GM12878 (cell line): ENCODE measurements at regions not wholly inside any gene's neighbourhood (a gene's known extent, or its start where the extent isn't known, plus 50 kb on each side); places are given as distances from the start of the nearest gene placed in this dataset.

Experiments used
- ATAC-seq: fragments of 200-7000 bp; cut with Tn5 transposase; 3 replicates; pipeline ENCODE4 v1.9.1; 2020; ENCODE audit warnings: mild to moderate bottlenecking, moderate library complexity
- BruUV-seq: library from RNA; stranded (reverse); fragments of 400-500 nt; replicated peaks from 2 replicates; lab custom pipeline; 2021; lab: Mats Ljungman, UMichigan
- CTCF ChIA-PET: fragments of 300-600 bp; sonication (Branson Sonifier 250); formaldehyde crosslinking; extraction: SDS; loops from one replicate; lab custom pipeline; 2021; ENCODE audit warnings: inconsistent platforms; lab: Yijun Ruan, JAX
- POLR2A ChIA-PET: fragments of 350-600 bp; formaldehyde crosslinking; extraction: SDS; loops from one replicate; lab custom pipeline; 2021; ENCODE audit warnings: inconsistent platforms; lab: Charles Lee
- RAD21 ChIA-PET: fragments of 300-600 bp; sonication (Branson Sonifier 250); formaldehyde crosslinking; loops from one replicate; lab custom pipeline; 2023; ENCODE audit warnings: antibody characterized with exemption; ENCODE audit not compliant: unreplicated experiment; lab: Charles Lee
- SMC1A ChIA-PET: fragments of 300-600 bp; sonication (Branson Sonifier 250); formaldehyde crosslinking; loops from one replicate; lab custom pipeline; 2023; ENCODE audit not compliant: unreplicated experiment, uncharacterized antibody; lab: Charles Lee
- DNase-seq: peaks from one replicate; pipeline ENCODE4 v3.0.0-alpha.2; 2011; ENCODE audit warnings: low read depth, low spot score
- FAIRE-seq: peaks from 3 replicates; lab custom pipeline; 2011; peaks lifted over from hg19 to GRCh38; lab: Jason Lieb, UNC
- H2AFZ ChIP-seq: 2 replicates; pipeline ENCODE4 v1.6.0; 2011; ENCODE audit warnings: low read depth, low read length, control low read depth; ENCODE audit not compliant: control insufficient read depth
- H3K27ac ChIP-seq: 2 replicates; pipeline ENCODE4 v1.5.1; 2011; ENCODE audit warnings: control low read depth; ENCODE audit not compliant: control insufficient read depth, insufficient read depth
- H3K27me3 ChIP-seq, 2 experiments: replicated peaks in 1 of 2; 2 replicates each; pipeline versions ENCODE4 v1.6.0 to v1.6.1; 2011; ENCODE audit warnings: low read length in 1 of 2; ENCODE audit not compliant: control insufficient read depth in 2 of 2, insufficient read depth in 2 of 2
- H3K36me3 ChIP-seq, 2 experiments: 2 replicates each; pipeline ENCODE4 v1.5.1; 2011; ENCODE audit warnings: low read length in 1 of 2; ENCODE audit not compliant: control insufficient read depth in 2 of 2, insufficient read depth in 2 of 2
- H3K4me1 ChIP-seq: 2 replicates; pipeline ENCODE4 v1.6.1; 2011; ENCODE audit warnings: mild to moderate bottlenecking, low read length, moderate library complexity, mixed read lengths; ENCODE audit not compliant: control insufficient read depth, insufficient read depth
- H3K4me2 ChIP-seq: 2 replicates; pipeline ENCODE4 v1.6.0; 2011; ENCODE audit warnings: control low read depth; ENCODE audit not compliant: control insufficient read depth, insufficient read depth
- H3K4me3 ChIP-seq: fragments of 200-600 bp; sonication (generic); 2 replicates; pipeline ENCODE4 v1.5.1; 2016
- H3K79me2 ChIP-seq: 2 replicates; pipeline ENCODE4 v1.6.0; 2011; ENCODE audit warnings: low read length; ENCODE audit not compliant: control insufficient read depth, insufficient read depth
- H3K9ac ChIP-seq: 2 replicates; pipeline ENCODE4 v1.8.0; 2011; ENCODE audit warnings: low read length, control low read depth, mixed read lengths; ENCODE audit not compliant: control insufficient read depth, insufficient read depth
- H3K9me3 ChIP-seq: replicated peaks from 3 replicates; pipeline ENCODE4 v1.5.1; 2011; ENCODE audit warnings: mild to moderate bottlenecking, low read length; ENCODE audit not compliant: control insufficient read depth, insufficient read depth
- H4K20me1 ChIP-seq: 2 replicates; pipeline ENCODE4 v1.6.0; 2011; ENCODE audit not compliant: control insufficient read depth, insufficient read depth
- BHLHE40 ChIP-seq, 2 experiments: fragments of 450-650 bp in 1 of 2; IDR thresholded peaks; 2 replicates each; pipeline ENCODE4 v1.6.1; 2011 to 2017; ENCODE audit warnings: low read depth in 2 of 2, borderline replicate concordance in 1 of 2, improper control_type of control experiment in 1 of 2, low read length in 1 of 2, mild to moderate bottlenecking in 1 of 2
- ETV6 ChIP-seq, 2 experiments: fragments of 450-650 bp in 1 of 2; IDR thresholded peaks in 1 of 2; conservative IDR thresholded peaks in 1 of 2; 2 replicates each; pipeline ENCODE4 v1.6.1; 2014; ENCODE audit warnings: antibody characterized with exemption in 1 of 2, borderline replicate concordance in 1 of 2, low read depth in 1 of 2, mild to moderate bottlenecking in 1 of 2, moderate library complexity in 1 of 2
- IRF4 ChIP-seq: IDR thresholded peaks from 2 replicates; pipeline ENCODE4 v1.6.1; 2011; ENCODE audit warnings: low read depth, low read length
- JUNB ChIP-seq: IDR thresholded peaks from 2 replicates; pipeline ENCODE4 v1.6.1; 2016; ENCODE audit warnings: antibody characterized with exemption, mild to moderate bottlenecking
- MTA3 ChIP-seq: IDR thresholded peaks from 2 replicates; pipeline ENCODE4 v1.6.1; 2012; ENCODE audit warnings: low read length, inconsistent platforms, borderline replicate concordance
- RB1 ChIP-seq: fragments of 450-650 bp; formaldehyde crosslinking; IDR thresholded peaks from 2 replicates; pipeline ENCODE4 v1.6.1; 2017; ENCODE audit warnings: mild to moderate bottlenecking, borderline replicate concordance
- WGBS: methylation state at CpG from one replicate; pipeline ENCODE4 v1.1.6; 2016; ENCODE audit warnings: low lambda C conversion rate; ENCODE audit not compliant: insufficient replicate concordance, insufficient coverage; ENCODE audit errors: missing lambda C conversion rate; 5-methylcytosine and 5-hydroxymethylcytosine counted together
- in situ Hi-C: fragments of 300-500 bp; cut with MboI; formaldehyde crosslinking; loops from 9 replicates; pipeline ENCODE4 v1.14.3; 2018; ENCODE audit warnings: mixed read lengths
- intact Hi-C: fragments of 100-400 bp; cut with micrococcal nuclease; formaldehyde crosslinking; loops from one replicate; pipeline ENCODE4 v1.14.2; 2022; ENCODE audit not compliant: unreplicated experiment
- TF ChIP-seq, protein P1 (sequence below): fragments of 450-650 bp; formaldehyde crosslinking; IDR thresholded peaks from 2 replicates; pipeline ENCODE4 v1.4.0; 2020; ENCODE audit warnings: mild to moderate bottlenecking, moderate library complexity
- TF ChIP-seq, protein P2 (sequence below): IDR thresholded peaks from 2 replicates; pipeline ENCODE4 v1.6.1; 2012; ENCODE audit warnings: mild to moderate bottlenecking, low read depth, low read length
- TF ChIP-seq, protein P3 (sequence below): fragments of 450-650 bp; IDR thresholded peaks from 2 replicates; pipeline ENCODE4 v1.6.1; 2017; ENCODE audit warnings: antibody characterized with exemption, mild to moderate bottlenecking, moderate library complexity
- TF ChIP-seq, protein P4 (sequence below): fragments of 150-350 bp; IDR thresholded peaks from 2 replicates; pipeline ENCODE4 v1.6.1; 2014; ENCODE audit warnings: mild to moderate bottlenecking, low read depth, low read length

DNA sequence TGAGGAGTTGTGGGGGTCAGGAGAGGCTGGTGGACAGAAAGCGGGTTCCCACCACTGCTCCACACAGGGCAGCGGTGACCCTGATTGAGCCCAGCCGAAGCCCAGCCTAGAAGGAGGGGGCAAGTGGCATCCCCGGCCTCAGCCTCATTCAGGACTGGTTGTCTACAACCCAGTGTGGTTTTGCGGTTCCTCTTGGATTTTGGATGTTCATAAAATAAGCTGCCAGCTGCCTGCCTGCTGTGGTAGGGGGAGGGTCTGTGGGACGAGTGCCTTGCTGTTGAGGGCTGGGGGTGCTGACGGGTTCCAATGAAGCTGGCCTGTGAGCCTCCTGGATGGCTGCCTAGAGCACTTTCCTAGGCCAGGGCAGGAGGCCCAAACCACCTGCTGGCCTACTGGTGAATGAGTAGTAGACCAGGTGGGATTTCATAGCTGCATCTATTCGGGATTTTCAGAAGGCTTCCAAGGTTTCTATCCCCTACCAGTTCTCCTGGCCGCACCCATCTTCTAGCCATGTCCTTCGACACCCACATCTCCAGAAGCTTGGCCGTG lies 102.4 kb downstream of the NDFIP1 start (continued):
- TF ChIP-seq, protein P1, sequence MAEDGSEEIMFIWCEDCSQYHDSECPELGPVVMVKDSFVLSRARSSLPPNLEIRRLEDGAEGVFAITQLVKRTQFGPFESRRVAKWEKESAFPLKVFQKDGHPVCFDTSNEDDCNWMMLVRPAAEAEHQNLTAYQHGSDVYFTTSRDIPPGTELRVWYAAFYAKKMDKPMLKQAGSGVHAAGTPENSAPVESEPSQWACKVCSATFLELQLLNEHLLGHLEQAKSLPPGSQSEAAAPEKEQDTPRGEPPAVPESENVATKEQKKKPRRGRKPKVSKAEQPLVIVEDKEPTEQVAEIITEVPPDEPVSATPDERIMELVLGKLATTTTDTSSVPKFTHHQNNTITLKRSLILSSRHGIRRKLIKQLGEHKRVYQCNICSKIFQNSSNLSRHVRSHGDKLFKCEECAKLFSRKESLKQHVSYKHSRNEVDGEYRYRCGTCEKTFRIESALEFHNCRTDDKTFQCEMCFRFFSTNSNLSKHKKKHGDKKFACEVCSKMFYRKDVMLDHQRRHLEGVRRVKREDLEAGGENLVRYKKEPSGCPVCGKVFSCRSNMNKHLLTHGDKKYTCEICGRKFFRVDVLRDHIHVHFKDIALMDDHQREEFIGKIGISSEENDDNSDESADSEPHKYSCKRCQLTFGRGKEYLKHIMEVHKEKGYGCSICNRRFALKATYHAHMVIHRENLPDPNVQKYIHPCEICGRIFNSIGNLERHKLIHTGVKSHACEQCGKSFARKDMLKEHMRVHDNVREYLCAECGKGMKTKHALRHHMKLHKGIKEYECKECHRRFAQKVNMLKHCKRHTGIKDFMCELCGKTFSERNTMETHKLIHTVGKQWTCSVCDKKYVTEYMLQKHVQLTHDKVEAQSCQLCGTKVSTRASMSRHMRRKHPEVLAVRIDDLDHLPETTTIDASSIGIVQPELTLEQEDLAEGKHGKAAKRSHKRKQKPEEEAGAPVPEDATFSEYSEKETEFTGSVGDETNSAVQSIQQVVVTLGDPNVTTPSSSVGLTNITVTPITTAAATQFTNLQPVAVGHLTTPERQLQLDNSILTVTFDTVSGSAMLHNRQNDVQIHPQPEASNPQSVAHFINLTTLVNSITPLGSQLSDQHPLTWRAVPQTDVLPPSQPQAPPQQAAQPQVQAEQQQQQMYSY (CRISPR knock-in tag) = no peak

DNA sequence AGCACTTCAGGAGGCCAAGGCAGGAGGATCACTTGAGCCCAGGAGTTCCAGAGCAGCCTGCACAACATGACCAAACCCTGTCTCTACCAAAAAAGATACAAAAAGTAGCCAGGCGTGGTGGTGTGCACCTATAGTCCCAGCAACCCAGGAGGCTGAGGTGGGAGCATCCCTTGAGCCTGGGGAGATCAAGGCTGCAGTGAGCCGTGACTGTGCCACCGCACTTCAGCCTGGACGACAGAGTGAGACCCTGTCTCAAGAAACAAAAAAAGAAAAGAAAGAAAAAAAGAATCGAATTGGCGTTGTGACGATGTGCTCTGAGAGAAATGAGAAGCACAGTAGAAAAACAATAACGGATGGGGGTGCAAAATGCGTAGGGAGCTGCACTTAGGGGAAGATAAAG lies 101.4 kb downstream of the NDFIP1 start:
- ChIA-PET CTCF (no interaction called here), SMC1A (no interaction called here), POLR2A (interaction anchor here (0.6 kb wide), 1 partner anchor 9 kb away, joined by 3 read pairs; no protein-coding TSS in a partner anchor), RAD21 (no interaction called here)
- 54% methylated on average over 9 of the region's 9 CpGs for WGBS
- H4K20me1 ChIP-seq = no peaks in the 10 kb centered on the region
- H3K27ac ChIP-seq = no peak overlapping the region
- intact Hi-C loops = no loop called here
- H3K9me3 ChIP-seq = no peaks in the 10 kb centered on the region
- H3K4me3 ChIP-seq = no peak overlapping the region
- FAIRE-seq (no peak), DNase-seq (no peak), ATAC-seq (no peak)
- no peaks in the 10 kb centered on the region for H3K4me1 ChIP-seq
- no peak overlapping the region for H2AFZ ChIP-seq
- no peak overlapping the region for H3K9ac ChIP-seq
- in situ Hi-C loops = no loop called here
- H3K27me3 ChIP-seq = no peaks in the 10 kb centered on the region; a peak in 1 of 4 replicates
- no peaks in the 10 kb centered on the region for H3K79me2 ChIP-seq
- H3K4me2 ChIP-seq = no peak overlapping the region
- no peaks in the 10 kb centered on the region for H3K36me3 ChIP-seq
- BruUV-seq = no TSS peak
- no peak for TF ChIP-seq IRF4
- TF ChIP-seq, protein P2, sequence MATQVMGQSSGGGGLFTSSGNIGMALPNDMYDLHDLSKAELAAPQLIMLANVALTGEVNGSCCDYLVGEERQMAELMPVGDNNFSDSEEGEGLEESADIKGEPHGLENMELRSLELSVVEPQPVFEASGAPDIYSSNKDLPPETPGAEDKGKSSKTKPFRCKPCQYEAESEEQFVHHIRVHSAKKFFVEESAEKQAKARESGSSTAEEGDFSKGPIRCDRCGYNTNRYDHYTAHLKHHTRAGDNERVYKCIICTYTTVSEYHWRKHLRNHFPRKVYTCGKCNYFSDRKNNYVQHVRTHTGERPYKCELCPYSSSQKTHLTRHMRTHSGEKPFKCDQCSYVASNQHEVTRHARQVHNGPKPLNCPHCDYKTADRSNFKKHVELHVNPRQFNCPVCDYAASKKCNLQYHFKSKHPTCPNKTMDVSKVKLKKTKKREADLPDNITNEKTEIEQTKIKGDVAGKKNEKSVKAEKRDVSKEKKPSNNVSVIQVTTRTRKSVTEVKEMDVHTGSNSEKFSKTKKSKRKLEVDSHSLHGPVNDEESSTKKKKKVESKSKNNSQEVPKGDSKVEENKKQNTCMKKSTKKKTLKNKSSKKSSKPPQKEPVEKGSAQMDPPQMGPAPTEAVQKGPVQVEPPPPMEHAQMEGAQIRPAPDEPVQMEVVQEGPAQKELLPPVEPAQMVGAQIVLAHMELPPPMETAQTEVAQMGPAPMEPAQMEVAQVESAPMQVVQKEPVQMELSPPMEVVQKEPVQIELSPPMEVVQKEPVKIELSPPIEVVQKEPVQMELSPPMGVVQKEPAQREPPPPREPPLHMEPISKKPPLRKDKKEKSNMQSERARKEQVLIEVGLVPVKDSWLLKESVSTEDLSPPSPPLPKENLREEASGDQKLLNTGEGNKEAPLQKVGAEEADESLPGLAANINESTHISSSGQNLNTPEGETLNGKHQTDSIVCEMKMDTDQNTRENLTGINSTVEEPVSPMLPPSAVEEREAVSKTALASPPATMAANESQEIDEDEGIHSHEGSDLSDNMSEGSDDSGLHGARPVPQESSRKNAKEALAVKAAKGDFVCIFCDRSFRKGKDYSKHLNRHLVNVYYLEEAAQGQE = no peak
- no peak for TF ChIP-seq BHLHE40 (IDR thresholded peaks at IDR 0.05; ENCODE audit: borderline replicate concordance in 1 of 2, low read depth in 2 of 2, low read length in 1 of 2)
- TF ChIP-seq RB1 = no peak
- TF ChIP-seq, protein P3, sequence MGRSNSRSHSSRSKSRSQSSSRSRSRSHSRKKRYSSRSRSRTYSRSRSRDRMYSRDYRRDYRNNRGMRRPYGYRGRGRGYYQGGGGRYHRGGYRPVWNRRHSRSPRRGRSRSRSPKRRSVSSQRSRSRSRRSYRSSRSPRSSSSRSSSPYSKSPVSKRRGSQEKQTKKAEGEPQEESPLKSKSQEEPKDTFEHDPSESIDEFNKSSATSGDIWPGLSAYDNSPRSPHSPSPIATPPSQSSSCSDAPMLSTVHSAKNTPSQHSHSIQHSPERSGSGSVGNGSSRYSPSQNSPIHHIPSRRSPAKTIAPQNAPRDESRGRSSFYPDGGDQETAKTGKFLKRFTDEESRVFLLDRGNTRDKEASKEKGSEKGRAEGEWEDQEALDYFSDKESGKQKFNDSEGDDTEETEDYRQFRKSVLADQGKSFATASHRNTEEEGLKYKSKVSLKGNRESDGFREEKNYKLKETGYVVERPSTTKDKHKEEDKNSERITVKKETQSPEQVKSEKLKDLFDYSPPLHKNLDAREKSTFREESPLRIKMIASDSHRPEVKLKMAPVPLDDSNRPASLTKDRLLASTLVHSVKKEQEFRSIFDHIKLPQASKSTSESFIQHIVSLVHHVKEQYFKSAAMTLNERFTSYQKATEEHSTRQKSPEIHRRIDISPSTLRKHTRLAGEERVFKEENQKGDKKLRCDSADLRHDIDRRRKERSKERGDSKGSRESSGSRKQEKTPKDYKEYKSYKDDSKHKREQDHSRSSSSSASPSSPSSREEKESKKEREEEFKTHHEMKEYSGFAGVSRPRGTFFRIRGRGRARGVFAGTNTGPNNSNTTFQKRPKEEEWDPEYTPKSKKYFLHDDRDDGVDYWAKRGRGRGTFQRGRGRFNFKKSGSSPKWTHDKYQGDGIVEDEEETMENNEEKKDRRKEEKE = no peak
- no peak for TF ChIP-seq MTA3
- no peak for TF ChIP-seq ETV6 (conservative IDR thresholded peaks at IDR 0.05 in 1 of 2, IDR thresholded peaks at IDR 0.05 in 1 of 2; ENCODE audit: borderline replicate concordance in 1 of 2, low read depth in 1 of 2)
- TF ChIP-seq, protein P4, sequence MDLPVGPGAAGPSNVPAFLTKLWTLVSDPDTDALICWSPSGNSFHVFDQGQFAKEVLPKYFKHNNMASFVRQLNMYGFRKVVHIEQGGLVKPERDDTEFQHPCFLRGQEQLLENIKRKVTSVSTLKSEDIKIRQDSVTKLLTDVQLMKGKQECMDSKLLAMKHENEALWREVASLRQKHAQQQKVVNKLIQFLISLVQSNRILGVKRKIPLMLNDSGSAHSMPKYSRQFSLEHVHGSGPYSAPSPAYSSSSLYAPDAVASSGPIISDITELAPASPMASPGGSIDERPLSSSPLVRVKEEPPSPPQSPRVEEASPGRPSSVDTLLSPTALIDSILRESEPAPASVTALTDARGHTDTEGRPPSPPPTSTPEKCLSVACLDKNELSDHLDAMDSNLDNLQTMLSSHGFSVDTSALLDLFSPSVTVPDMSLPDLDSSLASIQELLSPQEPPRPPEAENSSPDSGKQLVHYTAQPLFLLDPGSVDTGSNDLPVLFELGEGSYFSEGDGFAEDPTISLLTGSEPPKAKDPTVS = no peak
- TF ChIP-seq JUNB = no peak
